ENCODE measurements at regions not wholly inside any gene's neighbourhood (a gene's known extent, or its start where the extent isn't known, plus 50 kb on each side); places are given as distances from the start of the nearest gene placed in this dataset.
"Not testable (repeated sequence)": the region's sequence is repeated elsewhere in the genome, so short reads cannot be mapped to it uniquely, and the experiment has no call there.

- WGBS (ENCODE audit: low lambda C conversion rate, missing lambda C conversion rate): 71% methylated on average over 12 of the region's 13 CpGs
- no peak for DNase-seq (ENCODE audit: low spot score)
- Histone ChIP-seq H3K9me3 (ENCODE audit: low read depth) (no peaks in the 10 kb centered on the region), H3K4me3 (no peak overlapping the region), H4K20me1 (ENCODE audit: insufficient read depth, poor library complexity, severe bottlenecking) (no peaks in the 10 kb centered on the region), H3K79me2 (no peaks in the 10 kb centered on the region), H3K4me2 (no peak overlapping the region), H3K27me3 (no peaks in the 10 kb centered on the region), H3K9me2 (replicated peaks; ENCODE audit: insufficient read depth) (no peaks in the 10 kb centered on the region), H3K4me1 (ENCODE audit: insufficient read depth) (no peaks in the 10 kb centered on the region), H3K36me3 (replicated peaks; ENCODE audit: insufficient read depth, low read depth) (no peaks in the 10 kb centered on the region), H3K27ac (no peak overlapping the region), H2AFZ (no peak overlapping the region)
- TF ChIP-seq EZH2phosphoT487 (IDR thresholded peaks at IDR 0.05; ENCODE audit: low read depth, severe bottlenecking, unreplicated experiment) (no peak), CTCF (IDR thresholded peaks at IDR 0.05; ENCODE audit: poor library complexity) (no peak), EZH2 (IDR thresholded peaks at IDR 0.05; ENCODE audit: borderline replicate concordance) (no peak)
Observed at GRCh38 chr20:43331906-43332305, 125.8 kb upstream of the SRSF6 start.

- Histone ChIP-seq H3K79me2 (no peaks in the 10 kb centered on the region), H3K36me3 (replicated peaks; ENCODE audit: insufficient read depth, low read depth) (no peaks in the 10 kb centered on the region), H3K4me2 (no peak overlapping the region), H2AFZ (no peak overlapping the region), H3K4me1 (ENCODE audit: insufficient read depth) (no peaks in the 10 kb centered on the region), H3K27ac (no peak overlapping the region), H3K4me3 (no peak overlapping the region), H4K20me1 (ENCODE audit: insufficient read depth, poor library complexity, severe bottlenecking) (no peaks in the 10 kb centered on the region), H3K9me2 (replicated peaks; ENCODE audit: insufficient read depth) (no peaks in the 10 kb centered on the region), H3K9me3 (ENCODE audit: low read depth) (no peaks in the 10 kb centered on the region), H3K27me3 (no peaks in the 10 kb centered on the region)
- DNase-seq (ENCODE audit: low spot score): no peak
- TF ChIP-seq EZH2 (IDR thresholded peaks at IDR 0.05; ENCODE audit: borderline replicate concordance): no peak
- 79% methylated on average over 1 of the region's 1 CpG for WGBS (ENCODE audit: low lambda C conversion rate, missing lambda C conversion rate)
Observed at GRCh38 chr20:43328697-43329096, 129.0 kb upstream of the SRSF6 start.

- 86% methylated on average over 4 of the region's 4 CpGs for WGBS (ENCODE audit: low lambda C conversion rate, missing lambda C conversion rate)
- not testable (repeated sequence) for H3K27ac ChIP-seq, H3K79me2 ChIP-seq
Observed at GRCh38 chr20:43327234-43327633, 130.5 kb upstream of the SRSF6 start.

GRCh38 chr20:43325926-43326325 lies 131.8 kb upstream of the SRSF6 start:
- Histone ChIP-seq H3K4me3 (no peak overlapping the region), H4K20me1 (ENCODE audit: insufficient read depth, poor library complexity, severe bottlenecking) (no peaks in the 10 kb centered on the region), H3K4me2 (no peak overlapping the region), H3K27ac (no peak overlapping the region), H2AFZ (no peak overlapping the region), H3K9me3 (ENCODE audit: low read depth) (no peaks in the 10 kb centered on the region), H3K36me3 (replicated peaks; ENCODE audit: insufficient read depth, low read depth) (no peaks in the 10 kb centered on the region), H3K9me2 (replicated peaks; ENCODE audit: insufficient read depth) (no peaks in the 10 kb centered on the region), H3K79me2 (no peaks in the 10 kb centered on the region), H3K4me1 (ENCODE audit: insufficient read depth) (no peaks in the 10 kb centered on the region), H3K27me3 (no peaks in the 10 kb centered on the region)
- TF ChIP-seq CTCF (IDR thresholded peaks at IDR 0.05; ENCODE audit: poor library complexity): no peak
- no peak for TF ChIP-seq EZH2phosphoT487 (IDR thresholded peaks at IDR 0.05; ENCODE audit: low read depth, severe bottlenecking, unreplicated experiment)
- TF ChIP-seq EZH2 (IDR thresholded peaks at IDR 0.05; ENCODE audit: borderline replicate concordance): no peak
- DNase-seq (ENCODE audit: low spot score): no peak
- 59% methylated on average over 3 of the region's 3 CpGs for WGBS (ENCODE audit: low lambda C conversion rate, missing lambda C conversion rate)

More at GRCh38 chr20:43327234-43327633, 130.5 kb upstream of the SRSF6 start:
- H3K9me3 ChIP-seq (ENCODE audit: low read depth); H2AFZ ChIP-seq; DNase-seq (ENCODE audit: low spot score); H3K9me2 ChIP-seq (replicated peaks; ENCODE audit: insufficient read depth); H4K20me1 ChIP-seq (ENCODE audit: insufficient read depth, poor library complexity, severe bottlenecking); H3K4me1 ChIP-seq (ENCODE audit: insufficient read depth); H3K36me3 ChIP-seq (replicated peaks; ENCODE audit: insufficient read depth, low read depth); H3K4me2 ChIP-seq; H3K4me3 ChIP-seq; H3K27me3 ChIP-seq: not testable (repeated sequence)

Measured in hepatocyte (in vitro differentiated cells).